ENCODE measurements at regions not wholly inside any gene's neighbourhood (a gene's known extent, or its start where the extent isn't known, plus 50 kb on each side); places are given as distances from the start of the nearest gene placed in this dataset.
"Not testable (repeated sequence)": the region's sequence is repeated elsewhere in the genome, so short reads cannot be mapped to it uniquely, and the experiment has no call there.

GRCh38 chr6:33892581-33893346, 89.0 kb upstream of the MLN start:
- no peak for DNase-seq

- no peak for DNase-seq
Measured at GRCh38 chr6:33888664-33889200, 84.9 kb upstream of the MLN start.

- DNase-seq: no peak
Measured at GRCh38 chr6:33888183-33888582, 84.4 kb upstream of the MLN start.

GRCh38 chr6:33886673-33887144, 82.9 kb upstream of the MLN start:
- DNase-seq: no peak

- no peak for DNase-seq
Measured at GRCh38 chr6:33885132-33886057, 81.6 kb upstream of the MLN start.

GRCh38 chr6:33883621-33884020, 79.8 kb upstream of the MLN start:
- DNase-seq: not testable (repeated sequence)

GRCh38 chr6:33882154-33882553, 78.4 kb upstream of the MLN start:
- DNase-seq: no peak

- DNase-seq: no peak
Measured at GRCh38 chr6:33880766-33881165, 77.0 kb upstream of the MLN start.

- no peak for DNase-seq
Measured at GRCh38 chr6:33880104-33880678, 76.4 kb upstream of the MLN start.

GRCh38 chr6:33878562-33878961, 74.8 kb upstream of the MLN start:
- peak; percentile 99 for DNase-seq

GRCh38 chr6:33877982-33878535, 74.3 kb upstream of the MLN start:
- peak; percentile 57 for DNase-seq

- DNase-seq: no peak
Measured at GRCh38 chr6:33875696-33876095, 71.9 kb upstream of the MLN start.

GRCh38 chr6:33875141-33875581, 71.4 kb upstream of the MLN start:
- no peak for DNase-seq

GRCh38 chr6:33874136-33874760, 70.4 kb upstream of the MLN start:
- DNase-seq: no peak

- DNase-seq: no peak
Measured at GRCh38 chr6:33872761-33873160, 69.0 kb upstream of the MLN start.

- DNase-seq: no peak
Measured at GRCh38 chr6:33869826-33870423, 66.1 kb upstream of the MLN start.

- DNase-seq: no peak
Measured at GRCh38 chr6:33869121-33869520, 65.3 kb upstream of the MLN start.

GRCh38 chr6:33868141-33868540, 64.3 kb upstream of the MLN start:
- no peak for DNase-seq

GRCh38 chr6:33865478-33866077, 61.8 kb upstream of the MLN start:
- no peak for DNase-seq

- no peak for DNase-seq
Measured at GRCh38 chr6:33863723-33864440, 60.1 kb upstream of the MLN start.

GRCh38 chr6:33863084-33863483, 59.3 kb upstream of the MLN start:
- DNase-seq: no peak

All from NCI-H69 (cell line).